GM12874 (cell line): ENCODE measurements at regions not wholly inside any gene's neighbourhood (a gene's known extent, or its start where the extent isn't known, plus 50 kb on each side); places are given as distances from the start of the nearest gene placed in this dataset.

Source experiments
- TF ChIP-seq, protein P1 (sequence below): IDR thresholded peaks from 2 replicates; pipeline ENCODE4 v1.5.1; 2011; ENCODE audit warnings: low read depth, mild to moderate bottlenecking, control low read depth, low read length, moderate library complexity; ENCODE audit not compliant: insufficient read depth

DNA sequence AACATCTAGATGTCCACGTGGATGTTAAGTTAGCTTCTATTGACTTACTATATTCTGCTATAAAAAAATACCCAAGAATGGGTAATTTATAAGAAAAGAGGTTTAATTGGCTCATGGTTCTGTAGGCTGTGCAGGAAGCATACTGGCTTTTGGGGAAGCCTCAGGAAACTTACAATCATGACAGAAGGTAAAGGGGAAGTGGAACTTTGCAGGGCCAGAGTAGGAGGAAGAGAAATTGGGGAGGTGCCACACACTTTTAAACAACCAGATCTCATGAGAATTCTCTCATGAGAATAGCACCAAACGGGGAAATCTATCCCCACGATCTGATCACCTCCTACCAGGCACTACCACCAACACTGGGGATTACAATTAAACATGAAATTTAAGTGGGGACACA is 689.3 kb downstream of the METTL15 start:
- TF ChIP-seq, protein P1, sequence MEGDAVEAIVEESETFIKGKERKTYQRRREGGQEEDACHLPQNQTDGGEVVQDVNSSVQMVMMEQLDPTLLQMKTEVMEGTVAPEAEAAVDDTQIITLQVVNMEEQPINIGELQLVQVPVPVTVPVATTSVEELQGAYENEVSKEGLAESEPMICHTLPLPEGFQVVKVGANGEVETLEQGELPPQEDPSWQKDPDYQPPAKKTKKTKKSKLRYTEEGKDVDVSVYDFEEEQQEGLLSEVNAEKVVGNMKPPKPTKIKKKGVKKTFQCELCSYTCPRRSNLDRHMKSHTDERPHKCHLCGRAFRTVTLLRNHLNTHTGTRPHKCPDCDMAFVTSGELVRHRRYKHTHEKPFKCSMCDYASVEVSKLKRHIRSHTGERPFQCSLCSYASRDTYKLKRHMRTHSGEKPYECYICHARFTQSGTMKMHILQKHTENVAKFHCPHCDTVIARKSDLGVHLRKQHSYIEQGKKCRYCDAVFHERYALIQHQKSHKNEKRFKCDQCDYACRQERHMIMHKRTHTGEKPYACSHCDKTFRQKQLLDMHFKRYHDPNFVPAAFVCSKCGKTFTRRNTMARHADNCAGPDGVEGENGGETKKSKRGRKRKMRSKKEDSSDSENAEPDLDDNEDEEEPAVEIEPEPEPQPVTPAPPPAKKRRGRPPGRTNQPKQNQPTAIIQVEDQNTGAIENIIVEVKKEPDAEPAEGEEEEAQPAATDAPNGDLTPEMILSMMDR, result no peak

DNA sequence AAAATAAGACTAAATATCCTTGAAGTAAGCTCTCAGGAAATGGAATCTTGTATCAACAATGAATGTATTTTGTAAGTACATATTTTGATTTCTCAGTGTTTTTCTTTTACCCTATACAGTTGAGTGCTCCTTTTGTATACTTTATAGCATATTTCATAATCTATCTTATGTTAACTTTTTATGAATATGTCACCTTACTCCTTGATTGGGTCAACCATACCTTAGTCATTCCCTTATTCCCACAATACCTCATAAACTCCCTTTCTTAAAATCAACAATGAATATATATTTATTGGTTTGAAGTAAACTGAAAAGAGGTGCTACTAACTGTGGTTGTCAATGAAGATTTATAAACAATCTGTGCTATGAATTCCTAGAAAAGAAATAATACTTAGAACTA is 686.2 kb downstream of the METTL15 start:
- TF ChIP-seq, protein P1, result no peak

DNA sequence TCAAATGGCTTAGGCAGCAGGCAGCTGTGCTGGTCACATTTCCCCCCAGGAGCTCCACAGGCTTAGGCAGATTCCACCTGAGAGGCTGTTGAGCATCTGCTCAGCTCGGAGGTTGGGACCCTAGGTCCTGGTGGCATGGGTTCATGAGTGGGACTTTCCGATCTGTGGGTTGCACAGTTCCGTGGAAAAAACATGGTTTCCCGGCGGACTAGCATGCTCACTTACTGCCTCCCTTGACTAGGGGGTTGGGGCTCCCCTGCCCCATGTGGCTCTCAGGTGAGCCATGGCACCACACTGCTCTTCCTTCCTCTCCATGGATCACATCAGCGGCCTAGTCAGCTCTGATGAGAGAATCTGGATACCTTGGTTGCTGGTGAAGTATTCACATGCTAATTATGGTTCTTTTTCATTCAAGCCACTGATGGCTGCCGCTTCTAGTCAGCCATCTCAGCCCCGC is 685.1 kb downstream of the METTL15 start:
- TF ChIP-seq, protein P1, result no peak

DNA sequence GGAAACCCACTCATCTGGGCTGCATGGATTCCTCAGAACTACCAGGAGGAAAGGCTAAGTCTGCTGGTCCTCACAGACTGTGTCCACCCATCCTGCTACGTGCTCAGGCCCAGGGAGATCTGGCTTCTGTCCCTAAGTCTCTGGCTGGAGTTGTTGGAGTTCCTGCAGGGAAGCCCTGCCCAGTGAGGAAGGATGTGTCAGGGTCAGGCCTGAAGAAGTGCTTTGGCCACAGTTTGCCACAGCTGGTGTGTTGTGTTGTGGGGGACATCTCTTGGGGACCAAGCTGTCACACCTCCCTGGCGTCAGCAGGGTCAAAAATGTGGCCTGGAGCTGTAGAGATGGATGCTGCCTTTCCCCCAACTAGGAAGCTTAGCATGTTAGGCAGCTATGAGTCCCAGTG is 684.7 kb downstream of the METTL15 start:
- TF ChIP-seq, protein P1, result no peak

DNA sequence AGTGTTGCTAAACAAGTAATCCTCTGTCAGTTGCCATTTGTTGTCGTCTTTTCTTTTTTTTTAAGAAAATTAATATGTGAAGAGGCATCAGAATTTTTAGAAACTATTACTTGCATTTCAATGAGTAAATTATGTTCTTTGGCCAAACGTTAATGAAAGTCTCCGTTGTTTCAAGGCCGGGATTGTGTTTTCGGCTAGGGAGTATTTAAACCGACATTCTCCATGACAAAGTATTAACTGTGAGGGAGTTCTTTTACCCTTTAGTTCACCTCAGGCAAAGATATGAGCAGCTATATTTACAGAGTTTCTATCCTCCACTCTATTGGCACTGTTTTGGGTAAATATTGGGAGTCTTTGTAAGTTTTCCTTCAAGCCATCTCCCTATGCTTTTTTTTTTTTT is 668.9 kb downstream of the METTL15 start:
- TF ChIP-seq, protein P1, result no peak

DNA sequence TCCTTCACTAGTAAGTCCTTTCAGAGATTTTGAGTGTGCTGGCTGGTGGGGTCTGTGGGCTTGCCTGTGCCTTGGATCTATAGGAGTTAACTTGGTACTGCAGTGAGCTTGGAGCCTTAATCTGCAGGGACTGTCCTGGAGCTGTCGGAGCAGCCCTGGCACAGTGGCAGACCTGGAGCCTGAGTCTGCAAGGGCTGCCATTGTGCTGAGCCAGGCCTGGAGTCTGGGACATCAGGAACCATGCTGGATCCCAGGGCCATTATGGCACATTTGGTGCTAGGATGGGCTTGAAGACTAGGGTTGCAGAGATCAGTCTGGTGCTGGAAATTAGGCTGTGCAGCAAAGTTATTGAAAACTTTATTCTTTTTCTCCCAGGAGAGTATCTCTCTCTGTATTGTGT is 665.4 kb downstream of the METTL15 start:
- TF ChIP-seq, protein P1, result no peak

DNA sequence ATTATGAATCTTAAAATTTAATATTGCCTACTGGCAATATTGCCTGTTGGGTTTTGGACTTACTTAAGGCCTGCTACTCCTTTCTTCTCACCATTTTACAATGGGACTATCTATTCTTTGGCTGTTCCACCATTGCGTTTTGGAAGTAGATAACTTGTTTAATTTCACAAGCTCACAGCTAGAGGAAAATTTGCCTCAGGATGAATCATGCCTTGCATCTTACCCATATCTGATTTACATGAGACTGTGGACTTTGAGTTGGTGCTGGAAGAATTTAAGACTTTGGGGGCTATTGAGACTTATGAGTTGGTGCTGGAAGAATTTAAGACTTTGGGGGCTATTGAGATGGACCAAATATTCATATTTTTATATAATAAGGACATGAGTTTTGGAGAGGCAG is 662.6 kb downstream of the METTL15 start:
- TF ChIP-seq, protein P1, result no peak

DNA sequence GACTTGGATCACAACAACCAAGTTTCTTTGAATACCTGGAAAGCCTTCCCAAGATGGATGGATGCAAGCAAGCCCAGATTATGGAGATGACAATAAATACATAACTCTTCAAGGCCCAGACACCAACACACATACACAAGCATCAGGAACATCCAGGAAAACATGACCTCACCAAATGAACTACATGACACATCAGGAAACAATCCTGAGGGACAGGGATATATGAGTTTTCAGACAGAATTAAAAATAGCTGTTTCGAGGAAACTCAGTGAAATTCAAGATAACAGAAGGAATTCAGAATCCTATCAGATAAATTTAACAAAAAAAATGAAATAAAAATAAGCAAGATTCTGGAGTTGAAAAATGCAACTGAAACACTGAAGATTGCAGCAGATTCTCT is 659.4 kb downstream of the METTL15 start:
- TF ChIP-seq, protein P1, result no peak
